HG03135 (cell line): ENCODE measurements at regions not wholly inside any gene's neighbourhood (a gene's known extent, or its start where the extent isn't known, plus 50 kb on each side); places are given as distances from the start of the nearest gene placed in this dataset.

Experiments used
- ATAC-seq: cut with Tn5 transposase; IDR thresholded peaks from one replicate; pipeline ENCODE4 v1.9.1; 2021; ENCODE audit warnings: mild to moderate bottlenecking, moderate library complexity; ENCODE audit not compliant: unreplicated experiment

GRCh38 chr14:32254952-32255679, 52.0 kb upstream of the RNU6-8 start:
- ATAC-seq, result no peak

GRCh38 chr14:32255789-32256188, 52.7 kb upstream of the RNU6-8 start:
- no peak for ATAC-seq

- no peak for ATAC-seq
Measured at GRCh38 chr14:32256576-32256975, 53.5 kb upstream of the RNU6-8 start.

GRCh38 chr14:32258336-32258993, 55.4 kb upstream of the RNU6-8 start:
- no peak for ATAC-seq

GRCh38 chr14:32259368-32260013, 56.4 kb upstream of the RNU6-8 start:
- ATAC-seq, result peak; percentile 89

GRCh38 chr14:32263939-32264567, 61.0 kb upstream of the RNU6-8 start:
- no peak for ATAC-seq

GRCh38 chr14:32265584-32265983, 62.5 kb upstream of the RNU6-8 start:
- no peak for ATAC-seq

GRCh38 chr14:32277998-32278397, 51.1 kb upstream of the AKAP6 start:
- ATAC-seq, result no peak
